ENCODE measurements at regions not wholly inside any gene's neighbourhood (a gene's known extent, or its start where the extent isn't known, plus 50 kb on each side); places are given as distances from the start of the nearest gene placed in this dataset.

DNA sequence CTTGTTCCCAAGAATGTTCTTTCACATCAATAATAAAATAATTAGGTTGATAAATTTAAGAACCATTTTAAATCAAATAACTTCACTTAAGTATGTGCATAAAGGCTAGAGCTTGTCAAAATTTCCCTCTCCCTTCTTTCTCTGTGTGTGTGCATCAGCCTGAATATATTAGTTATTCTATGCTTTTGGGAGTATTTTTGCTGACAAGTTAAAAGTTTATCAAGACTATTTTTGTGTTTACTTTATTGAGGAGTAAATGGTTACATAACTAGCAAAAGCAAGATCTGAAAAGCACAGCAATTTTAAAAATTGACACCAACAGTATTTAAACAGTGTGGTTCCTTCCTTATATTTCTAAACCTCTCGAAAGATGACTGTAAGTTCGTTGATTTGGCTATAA is 261.7 kb downstream of the ISL1 start:
- no peaks in the 10 kb centered on the region for H3K27me3 ChIP-seq
- DNase-seq (no peak), ATAC-seq (no peak), FAIRE-seq (no peak)
- no peak overlapping the region for H3K27ac ChIP-seq
- 51 to 53% methylated on average over 2 of the region's 2 CpGs for WGBS, 2 donors
- no peaks in the 10 kb centered on the region for H3K36me3 ChIP-seq
- TF ChIP-seq, protein P1, sequence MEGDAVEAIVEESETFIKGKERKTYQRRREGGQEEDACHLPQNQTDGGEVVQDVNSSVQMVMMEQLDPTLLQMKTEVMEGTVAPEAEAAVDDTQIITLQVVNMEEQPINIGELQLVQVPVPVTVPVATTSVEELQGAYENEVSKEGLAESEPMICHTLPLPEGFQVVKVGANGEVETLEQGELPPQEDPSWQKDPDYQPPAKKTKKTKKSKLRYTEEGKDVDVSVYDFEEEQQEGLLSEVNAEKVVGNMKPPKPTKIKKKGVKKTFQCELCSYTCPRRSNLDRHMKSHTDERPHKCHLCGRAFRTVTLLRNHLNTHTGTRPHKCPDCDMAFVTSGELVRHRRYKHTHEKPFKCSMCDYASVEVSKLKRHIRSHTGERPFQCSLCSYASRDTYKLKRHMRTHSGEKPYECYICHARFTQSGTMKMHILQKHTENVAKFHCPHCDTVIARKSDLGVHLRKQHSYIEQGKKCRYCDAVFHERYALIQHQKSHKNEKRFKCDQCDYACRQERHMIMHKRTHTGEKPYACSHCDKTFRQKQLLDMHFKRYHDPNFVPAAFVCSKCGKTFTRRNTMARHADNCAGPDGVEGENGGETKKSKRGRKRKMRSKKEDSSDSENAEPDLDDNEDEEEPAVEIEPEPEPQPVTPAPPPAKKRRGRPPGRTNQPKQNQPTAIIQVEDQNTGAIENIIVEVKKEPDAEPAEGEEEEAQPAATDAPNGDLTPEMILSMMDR (IDR thresholded peaks at IDR 0.05) = no peak
- H3K9me3 ChIP-seq = no peaks in the 10 kb centered on the region
- intact Hi-C loops (cut with DNase I) = no loop called here
- H3K4me3 ChIP-seq = no peak overlapping the region
- no peaks in the 10 kb centered on the region for H3K4me1 ChIP-seq

DNA sequence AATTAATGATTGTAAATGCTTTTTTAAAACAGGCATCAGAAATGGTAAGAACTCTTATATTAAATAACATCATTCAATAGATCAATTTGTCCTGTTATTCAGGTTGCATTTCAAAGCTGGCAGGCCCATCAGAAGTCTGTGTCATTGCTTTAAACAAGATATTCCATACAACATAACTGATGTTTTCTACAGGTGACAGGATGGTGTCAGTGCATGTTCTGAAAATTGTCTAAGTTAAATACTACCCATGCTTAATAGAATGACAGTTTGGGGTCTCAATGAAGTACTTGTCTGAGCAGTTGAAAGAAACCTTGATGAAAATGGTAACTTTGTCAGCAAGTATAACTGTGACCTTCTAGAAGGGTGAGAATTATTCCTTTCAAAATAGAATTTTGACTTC is 263.2 kb downstream of the ISL1 start:
- intact Hi-C loops (cut with DNase I) = no loop called here
- Histone ChIP-seq H3K9me3 (no peaks in the 10 kb centered on the region), H3K27ac (no peak overlapping the region), H3K27me3 (no peaks in the 10 kb centered on the region), H3K4me1 (no peaks in the 10 kb centered on the region), H3K4me3 (no peak overlapping the region), H3K36me3 (no peaks in the 10 kb centered on the region)
- ATAC-seq = no peak
- no peak for FAIRE-seq
- TF ChIP-seq, protein P1 (IDR thresholded peaks at IDR 0.05) = no peak
- no peak for DNase-seq

DNA sequence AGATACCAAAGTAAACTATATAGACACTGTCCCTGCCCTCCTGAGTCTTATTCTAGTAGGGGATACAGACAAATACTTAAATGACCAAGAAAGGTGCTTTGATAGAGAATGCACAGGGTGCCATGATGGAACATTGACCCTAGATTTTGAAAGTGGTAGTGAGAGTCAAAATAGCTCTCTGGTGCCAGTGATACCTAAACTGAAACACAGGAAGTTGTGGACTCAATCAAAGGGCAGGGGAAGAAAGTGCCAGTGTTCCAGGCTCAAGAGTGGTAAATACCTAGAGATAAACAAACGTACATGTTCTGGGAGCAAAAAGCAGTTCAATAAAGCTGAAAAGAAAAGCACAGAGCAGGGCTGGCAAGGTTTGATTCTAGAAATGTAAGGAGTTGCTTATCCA is 267.6 kb downstream of the ISL1 start:
- no peaks in the 10 kb centered on the region for H3K9me3 ChIP-seq
- WGBS, 2 donors = 8 to 18% methylated on average over 1 of the region's 1 CpG
- ATAC-seq = no peak
- intact Hi-C loops (cut with DNase I) = no loop called here
- no peaks in the 10 kb centered on the region for H3K36me3 ChIP-seq
- no peak overlapping the region for H3K27ac ChIP-seq
- TF ChIP-seq, protein P1 (IDR thresholded peaks at IDR 0.05) = no peak
- FAIRE-seq = no peak
- H3K4me3 ChIP-seq = no peak overlapping the region
- H3K27me3 ChIP-seq = no peaks in the 10 kb centered on the region
- no peak for DNase-seq
- H3K4me1 ChIP-seq = no peaks in the 10 kb centered on the region

DNA sequence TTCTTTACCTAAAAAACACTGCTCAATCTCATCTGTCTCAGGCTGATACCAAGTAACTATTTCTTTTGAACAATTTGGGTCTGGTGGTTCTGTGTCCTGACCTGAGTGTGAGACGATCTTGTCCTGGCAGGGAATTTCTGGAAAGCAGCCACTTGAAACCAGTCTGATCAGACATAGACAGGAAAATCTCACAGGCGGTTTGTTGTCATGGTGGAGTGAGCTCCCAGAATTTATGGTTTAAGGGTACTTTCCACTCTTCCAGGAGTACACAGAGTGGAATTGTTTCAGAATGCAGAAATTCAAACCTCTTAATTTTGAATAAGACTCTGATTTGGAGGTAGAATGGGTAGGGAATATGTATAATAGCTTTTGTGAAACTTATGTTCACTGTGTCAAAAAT is 268.2 kb downstream of the ISL1 start:
- TF ChIP-seq, protein P1 (IDR thresholded peaks at IDR 0.05) = no peak
- H3K4me1 ChIP-seq = no peaks in the 10 kb centered on the region
- intact Hi-C loops (cut with DNase I) = no loop called here
- DNase-seq (no peak), FAIRE-seq (no peak), ATAC-seq (no peak)
- no peaks in the 10 kb centered on the region for H3K27me3 ChIP-seq
- H3K36me3 ChIP-seq = no peaks in the 10 kb centered on the region
- no peak overlapping the region for H3K4me3 ChIP-seq
- 31 to 39% methylated on average over 2 of the region's 2 CpGs for WGBS, 2 donors
- H3K27ac ChIP-seq = no peak overlapping the region
- H3K9me3 ChIP-seq = no peaks in the 10 kb centered on the region

DNA sequence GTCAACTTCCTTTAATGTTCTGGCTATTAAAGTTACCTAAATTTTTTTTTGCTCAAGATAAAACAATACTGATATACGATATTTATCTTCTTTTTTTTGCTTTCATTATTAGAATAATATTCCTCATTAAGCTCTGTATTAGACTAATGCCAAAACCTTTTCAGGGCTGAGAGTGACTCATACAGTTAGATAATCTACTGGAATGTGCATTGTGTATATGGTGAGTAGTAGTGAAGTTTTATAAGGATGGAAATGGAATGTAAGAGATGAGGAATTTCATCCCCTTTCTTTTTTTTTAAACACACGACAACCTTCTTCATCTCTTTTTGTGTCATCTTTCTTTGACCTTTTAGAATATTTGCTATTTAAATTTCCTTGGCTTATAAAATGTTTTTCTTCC is 268.6 kb downstream of the ISL1 start:
- TF ChIP-seq, protein P1 (IDR thresholded peaks at IDR 0.05) = no peak
- 45 to 74% methylated on average over 2 of the region's 2 CpGs for WGBS, 2 donors
- Histone ChIP-seq H3K4me3 (no peak overlapping the region), H3K27me3 (no peaks in the 10 kb centered on the region), H3K27ac (no peak overlapping the region), H3K9me3 (no peaks in the 10 kb centered on the region), H3K36me3 (no peaks in the 10 kb centered on the region), H3K4me1 (no peaks in the 10 kb centered on the region)
- FAIRE-seq (no peak), ATAC-seq (no peak), DNase-seq (no peak)
- intact Hi-C loops (cut with DNase I) = no loop called here

Data from pancreas (tissue), 10 donors.